ENCODE measurements at regions not wholly inside any gene's neighbourhood (a gene's known extent, or its start where the extent isn't known, plus 50 kb on each side); places are given as distances from the start of the nearest gene placed in this dataset.

DNA sequence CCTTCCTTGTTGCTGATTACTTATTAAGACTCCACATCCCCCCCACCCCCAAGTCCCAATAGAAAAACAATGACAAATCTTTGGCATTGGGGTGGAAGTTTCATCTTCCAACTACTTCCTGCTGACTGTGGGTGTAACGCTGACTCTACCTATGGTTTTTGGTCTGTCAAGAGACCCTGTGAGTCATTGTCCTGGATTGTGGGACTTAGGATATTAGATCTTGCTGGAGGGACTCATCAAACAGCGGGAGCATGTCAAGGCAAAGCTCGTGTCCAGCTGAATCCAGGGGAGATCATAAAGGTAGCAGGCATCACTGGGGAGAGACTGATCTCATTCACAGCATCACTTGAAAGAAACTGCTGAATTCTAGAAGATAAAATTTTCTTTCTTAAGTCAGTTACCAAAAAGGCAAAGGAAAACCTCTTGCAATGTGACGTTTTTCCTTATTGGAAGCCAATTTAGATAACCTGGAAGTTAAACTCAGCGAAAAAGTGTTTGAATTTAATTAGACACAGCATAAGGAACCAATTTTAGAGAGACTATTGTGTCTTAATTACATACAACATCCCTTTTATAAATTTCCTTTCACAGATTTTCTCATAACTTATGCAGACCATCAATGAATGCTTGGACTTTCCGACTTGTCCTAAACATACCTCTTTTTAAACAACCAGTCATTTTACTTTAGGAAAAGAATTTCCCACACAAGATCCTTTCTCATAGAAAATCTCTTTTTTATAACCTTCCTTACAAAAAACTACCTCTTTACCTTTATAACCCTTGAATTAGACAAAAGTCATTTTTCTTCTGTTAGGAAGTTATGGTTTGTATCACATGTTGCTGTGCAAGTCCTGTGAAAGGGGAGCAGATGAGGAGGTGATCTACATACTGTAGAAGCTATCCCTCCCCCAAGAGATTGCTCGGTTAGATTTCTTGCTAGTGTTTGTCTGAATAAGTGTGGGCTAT, 94.6 kb upstream of the SCAF11 start:
- Mint-ChIP-seq H3K9me3 (ENCODE audit: unreplicated experiment) (no peaks in the 10 kb centered on the region), H3K4me3 (ENCODE audit: unreplicated experiment) (no peak overlapping the region), H3K27me3 (ENCODE audit: insufficient read depth, unreplicated experiment) (no peaks in the 10 kb centered on the region), H3K36me3 (ENCODE audit: insufficient read depth, unreplicated experiment) (no peaks in the 10 kb centered on the region), H3K27ac (ENCODE audit: low read depth, unreplicated experiment) (no peak overlapping the region), H3K4me1 (ENCODE audit: insufficient read depth, unreplicated experiment) (peaks cover 13% of the 10 kb centered on the region)
- ChIA-PET POLR2A (no interaction called here), CTCF (interaction anchor here (0.6 to 2.1 kb wide), 4 partner anchors 13 to 638 kb away, joined by 3 to 6 read pairs (median 3); no protein-coding TSS in a partner anchor)
- TF ChIP-seq, protein P1, sequence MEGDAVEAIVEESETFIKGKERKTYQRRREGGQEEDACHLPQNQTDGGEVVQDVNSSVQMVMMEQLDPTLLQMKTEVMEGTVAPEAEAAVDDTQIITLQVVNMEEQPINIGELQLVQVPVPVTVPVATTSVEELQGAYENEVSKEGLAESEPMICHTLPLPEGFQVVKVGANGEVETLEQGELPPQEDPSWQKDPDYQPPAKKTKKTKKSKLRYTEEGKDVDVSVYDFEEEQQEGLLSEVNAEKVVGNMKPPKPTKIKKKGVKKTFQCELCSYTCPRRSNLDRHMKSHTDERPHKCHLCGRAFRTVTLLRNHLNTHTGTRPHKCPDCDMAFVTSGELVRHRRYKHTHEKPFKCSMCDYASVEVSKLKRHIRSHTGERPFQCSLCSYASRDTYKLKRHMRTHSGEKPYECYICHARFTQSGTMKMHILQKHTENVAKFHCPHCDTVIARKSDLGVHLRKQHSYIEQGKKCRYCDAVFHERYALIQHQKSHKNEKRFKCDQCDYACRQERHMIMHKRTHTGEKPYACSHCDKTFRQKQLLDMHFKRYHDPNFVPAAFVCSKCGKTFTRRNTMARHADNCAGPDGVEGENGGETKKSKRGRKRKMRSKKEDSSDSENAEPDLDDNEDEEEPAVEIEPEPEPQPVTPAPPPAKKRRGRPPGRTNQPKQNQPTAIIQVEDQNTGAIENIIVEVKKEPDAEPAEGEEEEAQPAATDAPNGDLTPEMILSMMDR (IDR thresholded peaks at IDR 0.05; ENCODE audit: unreplicated experiment) = no peak
- BruUV-seq (replicated peaks) = no TSS peak
- DNase-seq (ENCODE audit: unreplicated experiment) = no peak
- intact Hi-C loops (cut with micrococcal nuclease) = no loop called here

DNA sequence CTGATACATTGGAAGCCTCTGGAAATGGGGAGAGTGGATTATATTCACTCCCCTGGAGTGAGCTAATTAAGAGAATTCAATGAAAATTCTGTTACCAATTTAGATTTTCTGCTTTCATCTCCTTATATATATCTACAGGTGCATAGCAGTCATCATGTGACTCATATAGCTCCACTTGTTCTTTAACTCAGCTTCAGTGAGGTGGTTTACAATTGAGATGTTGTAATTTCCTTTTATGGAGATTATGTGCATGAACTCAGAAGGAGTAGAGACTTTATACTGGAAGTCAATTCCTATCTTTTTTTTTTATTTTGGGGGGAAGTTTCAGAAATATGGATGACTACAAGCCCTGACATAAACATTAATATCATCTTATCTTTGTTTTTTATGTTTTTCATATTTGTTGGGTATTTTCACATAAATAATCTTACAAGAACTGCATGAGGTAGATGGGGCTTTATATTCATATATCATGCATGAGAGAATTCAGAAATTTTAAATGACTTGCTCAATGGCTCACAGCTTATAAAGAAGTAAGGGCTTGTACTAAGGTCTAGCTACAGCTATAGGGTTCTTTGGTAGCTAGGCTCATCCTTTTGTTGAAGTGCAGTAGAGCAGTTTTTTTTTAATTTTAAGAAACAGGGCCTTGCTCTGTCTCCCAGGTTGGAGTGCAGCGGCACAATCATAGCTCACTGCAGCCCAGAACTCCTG, 92.3 kb upstream of the SCAF11 start:
- TF ChIP-seq, protein P1 (IDR thresholded peaks at IDR 0.05; ENCODE audit: unreplicated experiment) = no peak
- H3K4me3 Mint-ChIP-seq (ENCODE audit: unreplicated experiment) = no peak overlapping the region
- no TSS peak for BruUV-seq (replicated peaks)
- ChIA-PET POLR2A (interaction anchor here (0.7 kb wide), 1 partner anchor 452 kb away, joined by 3 read pairs; no protein-coding TSS in a partner anchor), CTCF (interaction anchor here (0.5 to 2.1 kb wide), 4 partner anchors 9 to 417 kb away, joined by 3 to 6 read pairs (median 4); no protein-coding TSS in a partner anchor)
- H3K27ac Mint-ChIP-seq (ENCODE audit: low read depth, unreplicated experiment) = no peak overlapping the region
- H3K36me3 Mint-ChIP-seq (ENCODE audit: insufficient read depth, unreplicated experiment) = no peaks in the 10 kb centered on the region
- H3K4me1 Mint-ChIP-seq (ENCODE audit: insufficient read depth, unreplicated experiment) = peaks cover 6% of the 10 kb centered on the region
- intact Hi-C loops (cut with micrococcal nuclease) = no loop called here
- DNase-seq (ENCODE audit: unreplicated experiment) = no peak
- H3K27me3 Mint-ChIP-seq (ENCODE audit: insufficient read depth, unreplicated experiment) = no peaks in the 10 kb centered on the region
- peaks cover 11% of the 10 kb centered on the region for H3K9me3 Mint-ChIP-seq (ENCODE audit: unreplicated experiment)

DNA sequence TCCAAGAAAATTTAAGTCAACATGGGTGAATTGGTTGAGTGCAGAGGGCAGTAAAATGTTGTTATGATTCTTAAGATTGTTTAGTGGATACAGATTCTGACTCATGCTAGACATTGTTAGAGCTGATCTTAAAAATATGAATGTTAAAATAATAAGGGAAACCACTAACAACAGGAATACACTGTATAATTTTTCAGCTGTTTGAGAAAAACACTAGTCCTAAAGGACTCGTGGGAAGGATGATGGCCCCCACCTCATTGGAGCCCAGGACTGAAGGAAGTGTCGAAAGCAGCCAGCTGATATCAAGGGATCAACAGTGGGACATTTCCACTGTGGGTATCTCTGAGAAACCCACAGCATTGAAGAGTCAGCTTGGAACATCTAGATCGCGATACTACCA, 82.9 kb upstream of the SCAF11 start:
- intact Hi-C loops (cut with micrococcal nuclease) = loop anchor here (2.0 kb wide), 2 partner anchors 83 to 291 kb away; partner anchors contain the start of gene SCAF11
- TF ChIP-seq, protein P1 (IDR thresholded peaks at IDR 0.05; ENCODE audit: unreplicated experiment) = no peak

More for the DNA sequence above, 82.9 kb upstream of the SCAF11 start:
- POLR2A ChIA-PET = interaction anchor here (0.7 to 4.4 kb wide), 3 partner anchors 30 to 83 kb away, joined by 3 to 29 read pairs (median 3); partner anchors contain the start of gene SCAF11
- H3K36me3 Mint-ChIP-seq (ENCODE audit: insufficient read depth, unreplicated experiment) = no peaks in the 10 kb centered on the region
- H3K4me3 Mint-ChIP-seq (ENCODE audit: unreplicated experiment) = no peak overlapping the region
- H3K27me3 Mint-ChIP-seq (ENCODE audit: insufficient read depth, unreplicated experiment) = no peaks in the 10 kb centered on the region
- peaks cover 20% of the 10 kb centered on the region for H3K4me1 Mint-ChIP-seq (ENCODE audit: insufficient read depth, unreplicated experiment)
- H3K27ac Mint-ChIP-seq (ENCODE audit: low read depth, unreplicated experiment) = no peak overlapping the region
- peaks cover 4% of the 10 kb centered on the region for H3K9me3 Mint-ChIP-seq (ENCODE audit: unreplicated experiment)
- DNase-seq (ENCODE audit: unreplicated experiment) = no peak
- no TSS peak for BruUV-seq (replicated peaks)
- CTCF ChIA-PET = interaction anchor here (0.6 to 3.5 kb wide), 10 partner anchors 9 to 608 kb away, joined by 3 to 12 read pairs (median 4); no protein-coding TSS in a partner anchor

All from MCF 10A (cell line).